ENCODE measurements at regions not wholly inside any gene's neighbourhood (a gene's known extent, or its start where the extent isn't known, plus 50 kb on each side); places are given as distances from the start of the nearest gene placed in this dataset.

GRCh38 chr10:130261306-130261705 is 125.1 kb downstream of the GLRX3 start (continued):
- no peak for TF ChIP-seq REST (IDR thresholded peaks at IDR 0.05)

- 19% methylated on average over 5 of the region's 11 CpGs for WGBS (ENCODE audit: missing lambda C conversion rate)
- ChIA-PET POLR2A (no interaction called here), CTCF (interaction anchor here (0.7 kb wide), 1 partner anchor 548 kb away, joined by 3 read pairs; no protein-coding TSS in a partner anchor)
- no peak overlapping the region for H3K27ac ChIP-seq
- no peaks in the 10 kb centered on the region for H3K4me1 ChIP-seq
- no peak for ATAC-seq
- no peak overlapping the region for H3K4me3 ChIP-seq
- FAIRE-seq = no peak
- H3K4me2 ChIP-seq = no peak overlapping the region
- 0 out of 3 replicates have a peak, but pooled peaks cover 6% of the 10 kb centered on the region for H3K9me3 ChIP-seq
- DNase-seq (ENCODE audit: low read depth in 1 of 2, low spot score in 1 of 2) = no peak
- TF ChIP-seq HOXA7 (CRISPR knock-in tag; IDR thresholded peaks at IDR 0.05) (no peak), SREBF2 (IDR thresholded peaks at IDR 0.05) (no peak), GATA3 (IDR thresholded peaks at IDR 0.05; ENCODE audit: borderline replicate concordance) (no peak), BHLHE40 (IDR thresholded peaks at IDR 0.05; ENCODE audit: low read depth, low read length) (no peak), FOXS1 (CRISPR knock-in tag; IDR thresholded peaks at IDR 0.05) (no peak), HOXB5 (CRISPR knock-in tag; IDR thresholded peaks at IDR 0.05) (no peak), PHF8 (IDR thresholded peaks at IDR 0.05; ENCODE audit: borderline replicate concordance, low read depth) (no peak), HDAC2 (IDR thresholded peaks at IDR 0.05) (no peak), CHD4 (IDR thresholded peaks at IDR 0.05; ENCODE audit: borderline replicate concordance) (no peak), JUNB (IDR thresholded peaks at IDR 0.05) (no peak), NR3C1 (IDR thresholded peaks at IDR 0.05) (no peak), SMC3 (IDR thresholded peaks at IDR 0.05) (no peak), FOSB (CRISPR knock-in tag; IDR thresholded peaks at IDR 0.05) (no peak), RFX5 (IDR thresholded peaks at IDR 0.05) (no peak), ELK1 (IDR thresholded peaks at IDR 0.05; ENCODE audit: low read depth, low read length) (no peak), MYC (IDR thresholded peaks at IDR 0.05; ENCODE audit: borderline replicate concordance, low read length) (no peak), MAFK (IDR thresholded peaks at IDR 0.05; ENCODE audit: partially characterized antibody) (no peak)
Measured at GRCh38 chr10:130261766-130262165, 125.6 kb downstream of the GLRX3 start.

GRCh38 chr10:130263289-130263688 is 127.1 kb downstream of the GLRX3 start:
- H3K9me3 ChIP-seq = 0 out of 3 replicates have a peak, but pooled peaks cover 6% of the 10 kb centered on the region
- WGBS (ENCODE audit: missing lambda C conversion rate) = 2% methylated on average over 12 of the region's 12 CpGs

More at GRCh38 chr10:130263289-130263688, 127.1 kb downstream of the GLRX3 start:
- POLR2A ChIA-PET = no interaction called here
- FAIRE-seq (no peak), ATAC-seq (no peak), DNase-seq (ENCODE audit: low read depth in 1 of 2, low spot score in 1 of 2) (no peak)
- Histone ChIP-seq H3K4me1 (no peaks in the 10 kb centered on the region), H3K4me2 (no peak overlapping the region), H3K27ac (no peak overlapping the region), H3K4me3 (no peak overlapping the region)
- no peak for TF ChIP-seq E2F6 (IDR thresholded peaks at IDR 0.05; ENCODE audit: borderline replicate concordance, low read depth)
- CTCF ChIA-PET = no interaction called here

Measured in A549 (cell line).